HG03159 (cell line): ENCODE measurements at regions not wholly inside any gene's neighbourhood (a gene's known extent, or its start where the extent isn't known, plus 50 kb on each side); places are given as distances from the start of the nearest gene placed in this dataset.
"Not testable (repeated sequence)": the region's sequence is repeated elsewhere in the genome, so short reads cannot be mapped to it uniquely, and the experiment has no call there.

Experiments
- ATAC-seq: cut with Tn5 transposase; IDR thresholded peaks from one replicate; pipeline ENCODE4 v1.9.1; 2021; ENCODE audit warnings: mild to moderate bottlenecking, moderate library complexity; ENCODE audit not compliant: unreplicated experiment

DNA sequence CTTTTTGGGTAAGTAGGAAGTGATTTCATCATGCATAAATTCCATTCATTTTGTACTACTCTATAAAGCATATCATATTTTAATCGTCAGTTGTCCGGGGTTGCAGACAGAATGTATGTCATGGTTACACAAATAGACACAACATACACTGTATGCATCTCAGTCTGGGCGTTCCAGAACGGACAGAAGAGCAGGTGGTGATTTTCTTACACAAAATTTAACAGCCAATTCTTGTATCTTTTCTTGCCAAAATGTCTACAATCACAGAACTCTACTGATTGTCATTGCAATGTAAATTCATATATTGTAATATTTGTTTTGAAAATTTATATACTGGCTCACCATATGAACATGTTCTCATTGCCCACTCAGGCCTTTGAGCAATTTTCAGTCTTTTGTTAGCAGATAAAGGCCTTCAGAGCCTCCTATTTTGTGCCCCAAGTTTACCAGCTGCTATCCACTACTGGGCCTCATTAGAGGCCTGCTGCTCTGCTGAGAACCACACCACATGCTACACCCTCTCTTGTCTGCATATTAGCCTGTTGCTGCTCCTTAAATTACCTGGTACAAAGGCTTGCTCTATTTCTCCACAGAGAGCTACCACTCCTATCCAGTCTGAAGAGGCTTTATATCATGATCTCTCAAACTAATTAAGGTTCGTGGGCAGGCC is 61.5 kb downstream of the PRDM13 start:
- no peak for ATAC-seq

- ATAC-seq = no peak
These were observed 83.5 kb downstream of the PRDM13 start for GRCh38 chr6:99689916-99690685.

GRCh38 chr6:99702287-99702686 is 95.7 kb downstream of the PRDM13 start:
- not testable (repeated sequence) for ATAC-seq

- ATAC-seq = no peak
These were observed 102.4 kb downstream of the PRDM13 start for GRCh38 chr6:99709062-99709461.

DNA sequence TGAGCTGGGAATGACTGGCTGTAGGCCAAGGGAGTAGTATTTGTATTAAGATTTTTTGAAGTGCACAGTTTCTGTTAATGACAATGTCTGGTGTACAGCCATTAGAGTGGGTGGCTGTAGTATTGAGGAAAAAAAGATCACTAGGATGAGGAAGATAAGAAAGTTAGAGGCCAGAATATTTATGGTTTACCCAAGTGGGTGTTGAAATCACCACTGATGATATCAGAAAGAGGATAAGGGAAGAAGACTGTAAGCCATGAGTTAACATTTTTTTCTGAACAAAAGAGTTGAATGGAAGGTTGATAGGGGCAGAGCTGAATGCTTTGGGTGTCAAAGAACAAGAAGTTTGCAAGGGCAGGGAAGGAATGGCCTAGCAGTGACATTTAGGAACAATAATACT is 104.7 kb downstream of the PRDM13 start:
- ATAC-seq = no peak

- ATAC-seq = no peak
These were observed 105.3 kb downstream of the PRDM13 start for GRCh38 chr6:99711925-99712324.

DNA sequence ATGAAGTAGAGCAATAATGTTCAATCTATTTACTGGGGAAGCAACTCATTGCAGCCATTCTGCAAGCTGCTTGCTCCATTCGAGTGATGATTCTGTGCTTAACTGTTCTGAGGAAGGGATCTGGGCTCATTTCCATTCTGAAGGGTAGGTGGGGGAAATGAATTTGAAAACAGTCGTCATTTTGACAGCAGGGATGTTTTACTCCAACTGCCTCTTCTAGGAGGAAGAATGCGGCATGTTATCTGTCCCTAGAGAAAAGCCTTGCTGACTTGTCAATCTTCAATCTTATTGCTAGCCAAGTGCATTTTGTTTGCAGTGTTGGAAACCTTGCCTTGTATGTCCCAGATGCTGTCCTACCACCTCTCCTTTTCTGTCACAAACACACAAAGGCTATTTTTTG is 105.9 kb downstream of the PRDM13 start:
- no peak for ATAC-seq

- not testable (repeated sequence) for ATAC-seq
These were observed 115.4 kb downstream of the PRDM13 start for GRCh38 chr6:99722043-99722442.

- not testable (repeated sequence) for ATAC-seq
These were observed 123.6 kb downstream of the PRDM13 start for GRCh38 chr6:99730237-99730636.

GRCh38 chr6:99736302-99736701 is 129.7 kb downstream of the PRDM13 start:
- no peak for ATAC-seq

GRCh38 chr6:99739526-99739925 is 132.9 kb downstream of the PRDM13 start:
- no peak for ATAC-seq

- no peak for ATAC-seq
These were observed 134.5 kb downstream of the PRDM13 start for GRCh38 chr6:99741092-99741491.

GRCh38 chr6:99743647-99744046 is 137.0 kb downstream of the PRDM13 start:
- no peak for ATAC-seq

DNA sequence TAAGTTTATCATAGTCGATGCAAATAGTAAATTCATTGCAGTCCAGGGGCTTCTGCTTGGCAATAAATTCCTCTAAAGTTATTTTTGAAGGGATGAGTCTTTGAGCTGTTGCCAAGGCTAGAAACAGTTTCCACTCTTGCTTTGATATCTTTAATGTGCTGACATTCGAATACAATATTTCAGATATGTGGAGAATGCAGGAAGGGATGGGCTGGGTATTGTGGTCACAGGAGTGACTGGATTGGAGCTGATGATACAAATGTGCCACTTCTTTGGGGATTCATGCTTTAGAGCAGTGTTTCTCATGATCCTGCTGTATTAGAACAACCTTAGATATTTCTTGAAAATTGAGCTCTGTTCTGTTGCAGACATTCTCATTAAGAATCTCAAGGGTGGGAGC is 139.0 kb downstream of the PRDM13 start:
- ATAC-seq = no peak

DNA sequence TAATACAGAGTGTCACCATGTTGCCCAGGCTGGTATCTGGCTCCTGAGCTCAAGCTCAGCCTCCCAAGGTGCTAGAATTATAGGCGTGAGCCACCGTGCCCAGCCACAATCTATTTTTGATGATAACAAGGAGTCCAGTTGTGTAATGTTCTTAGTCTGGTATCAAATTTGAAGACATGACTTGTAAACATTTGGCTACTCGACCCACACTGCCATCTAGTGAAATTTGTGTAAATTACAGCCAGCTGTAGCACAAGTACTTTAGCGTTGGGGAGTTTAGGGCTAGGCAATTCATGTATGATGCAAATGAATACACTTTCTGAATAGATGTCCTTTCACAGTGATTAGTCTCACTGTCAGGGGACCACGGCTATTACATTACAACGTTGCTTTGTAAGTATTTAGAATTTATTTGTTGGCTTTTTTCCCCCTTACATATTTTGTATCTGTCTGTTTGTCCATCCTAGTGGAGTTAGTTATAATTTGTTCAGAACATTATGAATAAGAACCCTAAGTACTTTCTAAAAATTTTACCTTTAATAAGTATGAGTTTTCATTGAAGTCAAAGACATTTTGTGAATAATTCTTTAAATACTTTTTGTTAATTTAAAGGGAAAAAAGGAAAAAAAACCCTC is 139.7 kb downstream of the PRDM13 start:
- peak; percentile 96 for ATAC-seq

DNA sequence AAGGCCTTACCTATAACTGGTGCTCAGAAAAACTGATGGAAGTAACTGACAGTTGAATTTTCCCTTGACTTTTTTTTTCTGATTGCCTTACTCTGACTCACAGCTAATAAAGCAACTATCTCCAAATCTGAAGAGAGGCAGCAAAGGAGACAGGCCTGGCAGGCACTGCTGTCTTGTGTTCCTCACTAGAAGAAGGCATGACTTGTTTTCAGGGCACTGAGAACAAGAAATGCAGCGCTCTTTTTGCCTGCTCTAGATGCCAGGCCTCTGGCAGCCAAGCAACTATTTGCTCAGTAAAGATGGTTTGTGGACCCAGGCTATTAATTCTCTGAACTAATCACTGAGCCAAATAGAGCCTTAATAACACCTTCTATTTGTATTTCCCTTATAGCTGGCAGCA is 155.1 kb downstream of the PRDM13 start:
- no peak for ATAC-seq

DNA sequence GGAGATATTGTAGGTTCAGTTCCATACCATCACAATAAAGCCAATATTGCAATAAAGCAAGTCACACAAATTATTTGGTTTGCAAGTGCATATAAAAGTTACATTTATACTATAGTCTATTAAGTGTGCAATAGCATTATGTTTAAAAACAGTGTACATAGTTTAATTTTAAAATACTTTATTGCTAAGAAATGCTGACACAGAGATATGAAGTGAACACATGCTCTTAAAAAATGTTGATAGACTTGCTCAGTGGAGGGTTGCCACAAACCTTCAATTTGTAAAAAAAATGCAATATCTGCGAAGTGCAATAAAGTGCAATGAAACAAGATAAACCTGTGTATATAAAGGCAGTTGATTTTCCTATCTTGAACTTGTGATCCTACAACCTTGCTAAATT is 161.5 kb downstream of the PRDM13 start:
- no peak for ATAC-seq

DNA sequence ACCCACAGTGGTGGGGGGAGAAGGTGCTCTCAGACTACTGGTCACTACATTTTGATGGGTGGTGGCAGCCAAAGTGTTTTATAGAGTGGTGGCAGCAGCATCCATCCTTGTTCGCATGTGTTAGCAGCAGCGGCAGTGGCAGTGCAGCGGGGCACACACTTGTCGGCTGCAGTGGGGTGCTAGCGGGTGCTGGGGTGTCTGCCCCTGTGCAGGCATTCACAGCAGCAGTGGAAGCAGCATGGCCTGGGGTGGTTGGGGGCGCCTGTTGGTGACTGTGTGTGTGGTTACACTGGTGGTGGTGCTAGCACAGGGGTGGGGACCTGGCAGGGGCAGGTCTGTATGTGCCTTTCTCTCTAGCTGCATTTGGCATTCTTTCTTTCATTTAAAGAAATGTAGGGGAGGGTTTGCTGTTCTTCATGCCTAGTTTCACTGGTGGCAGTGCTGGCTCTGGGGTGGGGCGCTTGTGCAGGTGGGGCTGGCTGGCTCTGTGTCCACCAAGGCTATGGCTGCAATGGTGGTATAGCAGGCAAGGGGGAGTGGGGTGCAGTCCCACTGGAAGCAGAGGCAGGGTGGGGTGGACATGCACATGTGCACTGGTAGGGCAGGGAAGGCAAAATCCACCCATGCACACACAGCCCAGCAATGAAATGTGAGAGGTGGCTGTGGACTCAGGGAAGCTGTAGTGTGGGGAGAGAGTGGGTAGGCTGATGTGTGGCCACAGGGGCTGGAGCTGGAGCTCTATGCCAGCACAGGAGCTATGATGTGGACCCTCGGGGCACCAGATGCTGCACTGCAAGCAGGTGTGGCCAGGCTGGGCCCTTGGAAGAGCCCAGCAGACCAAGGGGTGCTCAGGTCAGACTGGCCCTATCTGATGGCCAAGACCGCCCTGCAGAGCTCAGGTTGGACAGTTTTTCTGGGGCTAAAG is 173.3 kb downstream of the PRDM13 start:
- no peak for ATAC-seq

- ATAC-seq = no peak
These were observed 173.9 kb downstream of the PRDM13 start for GRCh38 chr6:99780556-99780885.

DNA sequence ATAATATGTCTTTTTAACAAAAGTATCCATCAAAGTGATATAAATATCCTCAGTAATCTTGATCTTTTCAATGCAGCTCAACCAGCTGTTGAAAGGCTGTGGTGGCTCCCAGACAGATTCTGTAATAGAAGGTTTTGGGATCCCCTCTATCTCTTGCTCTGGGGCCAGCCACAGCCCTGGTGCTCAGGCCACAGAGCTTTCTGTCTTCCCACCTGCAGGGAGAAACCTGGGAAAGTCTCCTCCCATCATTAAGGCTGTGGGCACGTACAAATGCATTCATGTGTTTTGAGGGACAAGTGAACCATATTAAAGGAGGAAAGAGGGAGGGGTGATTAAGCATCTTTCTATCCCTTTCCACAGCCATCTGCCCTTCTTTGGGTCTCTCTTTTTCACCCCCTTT is 183.1 kb downstream of the PRDM13 start:
- no peak for ATAC-seq

- ATAC-seq = no peak
These were observed 184.0 kb downstream of the PRDM13 start for GRCh38 chr6:99790679-99791078.
